HG02870 (cell line): ENCODE measurements at regions not wholly inside any gene's neighbourhood (a gene's known extent, or its start where the extent isn't known, plus 50 kb on each side); places are given as distances from the start of the nearest gene placed in this dataset.
A peak's percentile ranks its signal among the peaks of the same experiment; 100 is the strongest.
"Not testable (repeated sequence)": the region's sequence is repeated elsewhere in the genome, so short reads cannot be mapped to it uniquely, and the experiment has no call there.

Source experiments
- ATAC-seq: cut with Tn5 transposase; IDR thresholded peaks from one replicate; pipeline ENCODE4 v1.9.1; 2021; ENCODE audit warnings: mild to moderate bottlenecking, moderate library complexity; ENCODE audit not compliant: unreplicated experiment

- ATAC-seq: no peak
Measured at GRCh38 chr13:50467156-50468110, 376.1 kb downstream of the DLEU7 start.

GRCh38 chr13:50468849-50469669 is 374.4 kb downstream of the DLEU7 start:
- ATAC-seq: no peak

GRCh38 chr13:50473050-50473449 is 370.4 kb downstream of the DLEU7 start:
- ATAC-seq: not testable (repeated sequence)

GRCh38 chr13:50474088-50474662 is 369.3 kb downstream of the DLEU7 start:
- ATAC-seq: no peak

- ATAC-seq: no peak
Measured at GRCh38 chr13:50476577-50477285, 366.8 kb downstream of the DLEU7 start.

- ATAC-seq: no peak
Measured at GRCh38 chr13:50481936-50482335, 361.6 kb downstream of the DLEU7 start.

- no peak for ATAC-seq
Measured at GRCh38 chr13:50483416-50483815, 360.1 kb downstream of the DLEU7 start.

GRCh38 chr13:50484472-50485113 is 358.9 kb downstream of the DLEU7 start:
- no peak for ATAC-seq

- ATAC-seq: no peak
Measured at GRCh38 chr13:50485979-50486935, 357.2 kb downstream of the DLEU7 start.

- no peak for ATAC-seq
Measured at GRCh38 chr13:50493683-50494082, 349.8 kb downstream of the DLEU7 start.

GRCh38 chr13:50494138-50494537 is 349.4 kb downstream of the DLEU7 start:
- ATAC-seq: no peak

- not testable (repeated sequence) for ATAC-seq
Measured at GRCh38 chr13:50503212-50503611, 340.3 kb downstream of the DLEU7 start.

- no peak for ATAC-seq
Measured at GRCh38 chr13:50509167-50509566, 334.3 kb downstream of the DLEU7 start.

- no peak for ATAC-seq
Measured at GRCh38 chr13:50509771-50510441, 333.6 kb downstream of the DLEU7 start.

- ATAC-seq: not testable (repeated sequence)
Measured at GRCh38 chr13:50510885-50511545, 332.5 kb downstream of the DLEU7 start.

- peak; percentile 40 for ATAC-seq
Measured at GRCh38 chr13:50511877-50512341, 331.6 kb downstream of the DLEU7 start.

- peak; percentile 84 for ATAC-seq
Measured at GRCh38 chr13:50512474-50513299, 330.8 kb downstream of the DLEU7 start.
